ENCODE measurements at regions not wholly inside any gene's neighbourhood (a gene's known extent, or its start where the extent isn't known, plus 50 kb on each side); places are given as distances from the start of the nearest gene placed in this dataset.

DNA sequence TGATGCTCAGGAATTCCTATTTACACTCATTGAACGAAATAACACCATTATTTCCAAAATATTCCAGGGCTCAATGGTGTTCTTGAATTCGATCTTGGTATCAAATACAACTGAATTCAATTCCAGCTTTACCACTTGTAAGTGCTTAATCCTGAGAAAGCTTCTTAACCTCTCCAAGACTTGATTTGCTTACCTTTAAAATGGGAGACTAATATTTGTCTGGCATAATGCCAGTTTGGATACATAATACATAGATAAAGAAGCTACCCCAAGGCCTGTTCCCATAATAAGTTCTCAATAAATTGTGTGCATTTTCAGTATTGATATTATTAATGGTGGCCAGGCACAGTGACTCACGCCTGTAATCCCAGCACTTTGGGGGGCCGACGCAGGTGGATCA lies 368.9 kb upstream of the MAF start:
- TF ChIP-seq POLR2AphosphoS5 (IDR thresholded peaks at IDR 0.05; ENCODE audit: borderline replicate concordance, low read depth, low read length) (no peak), EZH2 (IDR thresholded peaks at IDR 0.05) (no peak)
